ENCODE measurements at regions not wholly inside any gene's neighbourhood (a gene's known extent, or its start where the extent isn't known, plus 50 kb on each side); places are given as distances from the start of the nearest gene placed in this dataset.

- Histone ChIP-seq H2AFZ (ENCODE audit: low read depth, low read length) (no peak overlapping the region), H3K36me3 (ENCODE audit: insufficient read depth, low read length) (no peaks in the 10 kb centered on the region), H3K27me3 (ENCODE audit: insufficient read depth, low read length) (no peaks in the 10 kb centered on the region), H3K4me1 (ENCODE audit: insufficient read depth, low read length) (peaks cover 8% of the 10 kb centered on the region), H3K4me3 (ENCODE audit: low read length) (no peak overlapping the region), H3K9me3 (ENCODE audit: low read length) (no peaks in the 10 kb centered on the region)
Measured at GRCh38 chr1:188423073-188423472, 1594.3 kb downstream of the PLA2G4A start.

GRCh38 chr1:188424176-188424575, 1595.4 kb downstream of the PLA2G4A start:
- H3K4me1 ChIP-seq (ENCODE audit: insufficient read depth, low read length) = peaks cover 8% of the 10 kb centered on the region
- H2AFZ ChIP-seq (ENCODE audit: low read depth, low read length) = no peak overlapping the region
- no peaks in the 10 kb centered on the region for H3K36me3 ChIP-seq (ENCODE audit: insufficient read depth, low read length)
- no peaks in the 10 kb centered on the region for H3K27me3 ChIP-seq (ENCODE audit: insufficient read depth, low read length)
- H3K9me3 ChIP-seq (ENCODE audit: low read length) = no peaks in the 10 kb centered on the region
- no peak overlapping the region for H3K4me3 ChIP-seq (ENCODE audit: low read length)

DNA sequence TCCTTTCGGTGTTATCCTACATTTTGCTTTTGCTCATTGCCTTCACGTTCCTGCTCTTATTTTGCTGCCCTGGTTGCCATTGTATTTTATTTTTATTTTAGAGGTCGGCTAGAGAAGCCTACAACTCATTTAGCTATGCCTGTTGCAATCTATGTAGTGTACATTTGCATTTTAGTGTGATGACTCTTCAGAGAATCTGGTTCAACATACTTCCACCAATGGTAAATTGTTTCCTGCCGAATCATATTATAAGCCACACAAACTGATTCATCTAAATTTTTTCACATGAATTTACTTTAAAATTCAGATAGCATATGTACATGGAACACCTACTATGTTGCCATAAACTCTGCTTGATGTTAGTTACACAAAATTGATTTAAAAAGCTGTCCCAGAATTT, 1596.9 kb downstream of the PLA2G4A start:
- Histone ChIP-seq H3K4me3 (ENCODE audit: low read length) (no peak overlapping the region), H2AFZ (ENCODE audit: low read depth, low read length) (no peak overlapping the region), H3K9me3 (ENCODE audit: low read length) (no peaks in the 10 kb centered on the region), H3K4me1 (ENCODE audit: insufficient read depth, low read length) (peaks cover 8% of the 10 kb centered on the region), H3K36me3 (ENCODE audit: insufficient read depth, low read length) (no peaks in the 10 kb centered on the region), H3K27me3 (ENCODE audit: insufficient read depth, low read length) (no peaks in the 10 kb centered on the region)

DNA sequence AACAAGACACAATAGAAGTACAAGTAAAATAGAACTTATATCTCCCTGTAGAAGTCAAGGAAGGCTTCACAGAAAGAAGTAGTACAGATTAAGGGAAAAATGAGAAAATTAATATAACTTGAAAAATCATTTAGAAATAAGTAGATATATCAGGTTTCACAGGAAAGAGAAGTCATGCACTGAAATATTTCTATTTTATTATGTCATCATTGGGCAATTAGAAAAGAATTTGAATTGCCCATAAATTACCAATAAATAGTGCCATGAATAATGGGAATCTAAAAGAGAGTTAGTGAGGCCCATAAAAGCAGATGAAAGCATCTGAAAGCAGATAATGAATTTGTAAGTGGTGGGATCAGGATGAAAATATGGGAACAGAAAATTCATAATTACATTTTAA, 1597.8 kb downstream of the PLA2G4A start:
- Histone ChIP-seq H3K27me3 (ENCODE audit: insufficient read depth, low read length) (no peaks in the 10 kb centered on the region), H3K4me1 (ENCODE audit: insufficient read depth, low read length) (peaks cover 8% of the 10 kb centered on the region), H3K4me3 (ENCODE audit: low read length) (no peak overlapping the region), H3K9me3 (ENCODE audit: low read length) (no peaks in the 10 kb centered on the region), H2AFZ (ENCODE audit: low read depth, low read length) (no peak overlapping the region), H3K36me3 (ENCODE audit: insufficient read depth, low read length) (no peaks in the 10 kb centered on the region)

DNA sequence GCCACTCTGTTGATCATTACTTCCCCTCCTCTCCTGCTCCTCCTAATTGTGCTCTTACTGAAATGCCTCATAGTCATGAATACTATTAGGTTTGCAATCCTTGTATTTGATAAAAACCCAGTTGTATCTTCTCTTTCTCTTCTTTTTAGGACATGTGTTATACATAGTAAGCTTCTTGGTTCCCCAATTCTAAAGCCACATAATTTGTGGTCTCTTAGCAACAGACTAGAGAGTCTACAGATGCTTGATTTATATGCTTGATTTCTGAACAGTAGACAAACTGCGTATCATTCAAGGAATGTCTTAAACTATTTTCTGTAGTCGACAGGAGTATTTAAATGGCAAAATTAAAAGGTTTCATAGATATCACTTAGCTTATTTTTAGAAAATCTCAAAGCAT, 1598.9 kb downstream of the PLA2G4A start:
- Histone ChIP-seq H3K9me3 (ENCODE audit: low read length) (no peaks in the 10 kb centered on the region), H2AFZ (ENCODE audit: low read depth, low read length) (no peak overlapping the region), H3K27me3 (ENCODE audit: insufficient read depth, low read length) (no peaks in the 10 kb centered on the region), H3K36me3 (ENCODE audit: insufficient read depth, low read length) (no peaks in the 10 kb centered on the region), H3K4me3 (ENCODE audit: low read length) (no peak overlapping the region), H3K4me1 (ENCODE audit: insufficient read depth, low read length) (peaks cover 8% of the 10 kb centered on the region)

GRCh38 chr1:188429386-188429785, 1600.6 kb downstream of the PLA2G4A start:
- Histone ChIP-seq H3K27me3 (ENCODE audit: insufficient read depth, low read length) (no peaks in the 10 kb centered on the region), H3K4me3 (ENCODE audit: low read length) (no peak overlapping the region), H2AFZ (ENCODE audit: low read depth, low read length) (no peak overlapping the region), H3K9me3 (ENCODE audit: low read length) (no peaks in the 10 kb centered on the region), H3K36me3 (ENCODE audit: insufficient read depth, low read length) (no peaks in the 10 kb centered on the region), H3K4me1 (ENCODE audit: insufficient read depth, low read length) (peaks cover 8% of the 10 kb centered on the region)

DNA sequence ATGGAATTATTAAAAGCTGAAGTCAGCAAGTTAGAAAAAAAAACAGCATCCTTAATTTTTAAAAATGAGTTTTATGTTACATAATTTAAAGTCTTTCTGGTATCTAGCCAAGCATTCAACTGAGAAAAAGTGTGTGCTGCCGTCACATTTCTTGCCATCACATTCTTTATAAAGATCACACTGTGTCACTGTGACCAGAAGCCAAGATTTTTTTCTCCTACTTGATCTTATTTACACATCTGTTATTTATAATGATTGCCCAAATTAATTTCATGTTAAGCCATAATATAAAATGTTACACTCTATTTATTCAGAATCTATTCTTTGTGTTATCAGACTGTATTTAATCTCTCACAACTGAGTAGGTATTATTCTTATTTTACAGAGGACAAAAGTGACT, 1603.7 kb downstream of the PLA2G4A start:
- Histone ChIP-seq H2AFZ (ENCODE audit: low read depth, low read length) (no peak overlapping the region), H3K36me3 (ENCODE audit: insufficient read depth, low read length) (no peaks in the 10 kb centered on the region), H3K27me3 (ENCODE audit: insufficient read depth, low read length) (no peaks in the 10 kb centered on the region), H3K9me3 (ENCODE audit: low read length) (no peaks in the 10 kb centered on the region), H3K4me3 (ENCODE audit: low read length) (no peak overlapping the region), H3K4me1 (ENCODE audit: insufficient read depth, low read length) (peaks cover under 1% of the 10 kb centered on the region)

GRCh38 chr1:188433425-188433824, 1604.7 kb downstream of the PLA2G4A start:
- Histone ChIP-seq H3K36me3 (ENCODE audit: insufficient read depth, low read length) (no peaks in the 10 kb centered on the region), H3K4me3 (ENCODE audit: low read length) (no peak overlapping the region), H2AFZ (ENCODE audit: low read depth, low read length) (no peak overlapping the region), H3K4me1 (ENCODE audit: insufficient read depth, low read length) (no peaks in the 10 kb centered on the region), H3K9me3 (ENCODE audit: low read length) (no peaks in the 10 kb centered on the region), H3K27me3 (ENCODE audit: insufficient read depth, low read length) (no peaks in the 10 kb centered on the region)

GRCh38 chr1:188444526-188444925, 1615.8 kb downstream of the PLA2G4A start:
- H3K9me3 ChIP-seq (ENCODE audit: low read length) = no peaks in the 10 kb centered on the region
- H3K36me3 ChIP-seq (ENCODE audit: insufficient read depth, low read length) = no peaks in the 10 kb centered on the region
- no peak overlapping the region for H3K4me3 ChIP-seq (ENCODE audit: low read length)
- H2AFZ ChIP-seq (ENCODE audit: low read depth, low read length) = no peak overlapping the region
- H3K27me3 ChIP-seq (ENCODE audit: insufficient read depth, low read length) = no peaks in the 10 kb centered on the region
- no peaks in the 10 kb centered on the region for H3K4me1 ChIP-seq (ENCODE audit: insufficient read depth, low read length)

GRCh38 chr1:188462837-188463236, 1634.1 kb downstream of the PLA2G4A start:
- no peaks in the 10 kb centered on the region for H3K4me1 ChIP-seq (ENCODE audit: insufficient read depth, low read length)

GRCh38 chr1:188463919-188464318, 1635.2 kb downstream of the PLA2G4A start:
- Histone ChIP-seq H2AFZ (ENCODE audit: low read depth, low read length) (no peak overlapping the region), H3K4me3 (ENCODE audit: low read length) (no peak overlapping the region), H3K9me3 (ENCODE audit: low read length) (no peaks in the 10 kb centered on the region), H3K27me3 (ENCODE audit: insufficient read depth, low read length) (no peaks in the 10 kb centered on the region), H3K36me3 (ENCODE audit: insufficient read depth, low read length) (no peaks in the 10 kb centered on the region), H3K4me1 (ENCODE audit: insufficient read depth, low read length) (no peaks in the 10 kb centered on the region)

More at GRCh38 chr1:188462837-188463236, 1634.1 kb downstream of the PLA2G4A start:
- H2AFZ ChIP-seq (ENCODE audit: low read depth, low read length) = no peak overlapping the region
- H3K9me3 ChIP-seq (ENCODE audit: low read length) = no peaks in the 10 kb centered on the region
- no peaks in the 10 kb centered on the region for H3K36me3 ChIP-seq (ENCODE audit: insufficient read depth, low read length)
- H3K4me3 ChIP-seq (ENCODE audit: low read length) = no peak overlapping the region
- H3K27me3 ChIP-seq (ENCODE audit: insufficient read depth, low read length) = no peaks in the 10 kb centered on the region

- Histone ChIP-seq H3K36me3 (ENCODE audit: insufficient read depth, low read length) (no peaks in the 10 kb centered on the region), H3K4me1 (ENCODE audit: insufficient read depth, low read length) (no peaks in the 10 kb centered on the region), H3K9me3 (ENCODE audit: low read length) (no peaks in the 10 kb centered on the region), H3K27me3 (ENCODE audit: insufficient read depth, low read length) (no peaks in the 10 kb centered on the region), H3K4me3 (ENCODE audit: low read length) (no peak overlapping the region), H2AFZ (ENCODE audit: low read depth, low read length) (no peak overlapping the region)
Measured at GRCh38 chr1:188466539-188466938, 1637.8 kb downstream of the PLA2G4A start.

DNA sequence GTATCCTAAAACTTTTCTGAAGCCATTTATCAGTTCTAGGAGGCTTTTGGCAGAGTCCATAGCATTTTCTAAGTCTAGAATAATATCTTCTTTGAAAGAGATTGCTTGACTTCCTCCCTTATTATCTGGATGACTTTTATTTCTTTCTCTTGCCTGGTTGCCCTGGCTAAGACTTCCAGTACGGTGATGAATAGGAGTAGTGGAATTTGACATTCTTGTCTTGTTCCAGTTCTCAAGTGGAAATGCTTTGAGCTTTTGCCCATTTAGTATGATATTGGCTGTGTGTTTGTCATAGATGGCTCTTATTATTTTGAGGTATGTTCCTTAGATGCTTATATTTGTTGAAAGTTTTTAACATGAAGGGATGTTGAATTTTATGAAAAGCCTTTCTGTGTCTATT, 1647.9 kb downstream of the PLA2G4A start:
- Histone ChIP-seq H3K27me3 (ENCODE audit: insufficient read depth, low read length) (no peaks in the 10 kb centered on the region), H3K9me3 (ENCODE audit: low read length) (no peaks in the 10 kb centered on the region), H2AFZ (ENCODE audit: low read depth, low read length) (peak overlapping the region; percentile 19), H3K4me3 (ENCODE audit: low read length) (no peak overlapping the region), H3K4me1 (ENCODE audit: insufficient read depth, low read length) (no peaks in the 10 kb centered on the region), H3K36me3 (ENCODE audit: insufficient read depth, low read length) (no peaks in the 10 kb centered on the region)

DNA sequence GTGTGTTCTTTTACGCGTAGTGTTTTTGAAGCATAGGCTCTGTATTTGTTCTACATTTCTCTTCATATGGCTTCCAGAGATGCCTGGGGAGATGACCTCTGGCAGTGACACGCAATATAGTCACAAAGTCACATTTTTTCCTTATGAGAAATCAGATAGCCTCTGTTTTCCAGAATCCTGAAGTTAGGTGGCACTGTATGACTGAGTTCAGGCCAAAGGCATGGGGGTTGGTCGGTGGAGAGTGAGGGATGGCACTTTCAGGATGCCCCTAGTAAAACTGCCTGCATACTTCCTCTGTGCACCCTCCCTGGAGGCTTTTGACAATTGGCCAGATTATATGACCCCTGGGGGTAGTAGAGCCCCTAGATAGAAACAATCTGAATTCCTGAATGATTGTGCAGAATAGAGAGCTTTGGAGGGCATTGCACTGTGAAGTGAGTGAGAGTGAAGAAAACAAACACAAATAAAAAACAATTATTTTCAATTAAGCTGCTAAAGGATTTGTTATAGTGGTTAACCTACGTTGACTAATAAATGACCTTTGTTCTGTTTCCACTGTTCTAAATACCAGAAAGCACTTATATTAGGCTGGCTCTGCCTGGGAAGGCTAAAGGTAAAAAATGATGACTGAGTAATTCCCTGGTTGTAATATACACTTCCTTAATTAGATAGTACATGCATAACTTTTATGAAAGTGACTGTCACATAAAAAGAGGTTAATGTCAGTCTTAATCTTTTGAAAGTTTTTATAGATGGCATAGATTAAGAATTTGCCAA, 1660.8 kb downstream of the PLA2G4A start:
- no peaks in the 10 kb centered on the region for H3K27me3 ChIP-seq (ENCODE audit: insufficient read depth, low read length)
- peaks cover 4% of the 10 kb centered on the region for H3K4me1 ChIP-seq (ENCODE audit: insufficient read depth, low read length)
- H3K9me3 ChIP-seq (ENCODE audit: low read length) = no peaks in the 10 kb centered on the region
- H3K4me3 ChIP-seq (ENCODE audit: low read length) = no peak overlapping the region
- no peak overlapping the region for H2AFZ ChIP-seq (ENCODE audit: low read depth, low read length)
- H3K36me3 ChIP-seq (ENCODE audit: insufficient read depth, low read length) = no peaks in the 10 kb centered on the region

Data from neuron (in vitro differentiated cells).